ENCODE measurements at regions not wholly inside any gene's neighbourhood (a gene's known extent, or its start where the extent isn't known, plus 50 kb on each side); places are given as distances from the start of the nearest gene placed in this dataset.

- Histone ChIP-seq H3K27ac (ENCODE audit: low read depth, low read length) (no peak overlapping the region), H3K9me3 (ENCODE audit: control insufficient read depth in 1 of 2, low read length in 2 of 2) (no peaks in the 10 kb centered on the region), H3K4me1 (ENCODE audit: insufficient read depth, low read length) (peaks cover 28% of the 10 kb centered on the region), H3K27me3 (ENCODE audit: insufficient read depth, low read length) (no peaks in the 10 kb centered on the region), H3K4me3 (ENCODE audit: low read length in 2 of 2) (no peak overlapping the region), H3K36me3 (ENCODE audit: insufficient read depth, low read length) (no peaks in the 10 kb centered on the region)
- Mint-ChIP-seq H3K36me3 (no peaks in the 10 kb centered on the region), H3K4me1 (peaks cover 21 to 47% (median 30%) of the 10 kb centered on the region in 4 donors), H3K9me3 (no peaks in the 10 kb centered on the region), H3K27me3 (no peaks in the 10 kb centered on the region), H3K4me3 (no peak overlapping the region), H3K27ac (no peak overlapping the region)
- ChIA-PET CTCF (ENCODE audit: partially characterized antibody) (no interaction called here), POLR2A (ENCODE audit: partially characterized antibody) (no interaction called here)
- no peak for DNase-seq
- intact Hi-C loops (cut with micrococcal nuclease): no loop called here
Observed at GRCh38 chr6:33918175-33918695, 114.4 kb upstream of the MLN start.

DNA sequence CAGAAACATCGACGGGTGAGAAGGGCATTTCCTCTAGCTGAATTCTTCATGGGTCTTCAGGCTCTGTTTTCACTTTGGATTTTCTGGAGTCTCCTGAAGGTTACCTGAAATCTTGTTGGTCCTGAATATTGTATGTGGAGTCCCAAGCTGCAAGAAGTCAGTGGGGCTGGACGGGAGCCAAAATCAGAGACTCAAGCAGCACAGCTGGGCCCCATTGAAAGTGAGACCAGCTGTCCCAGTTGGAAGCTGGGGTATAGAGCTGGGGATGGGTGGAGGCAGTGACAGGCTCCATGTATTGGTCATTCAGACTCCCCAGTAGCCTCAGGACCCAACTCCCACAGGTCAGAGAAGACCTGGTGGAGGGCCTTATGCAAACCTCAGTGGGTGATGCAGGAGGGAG lies 111.3 kb upstream of the MLN start:
- Mint-ChIP-seq H3K4me3 (peak overlapping the region; percentile 53 to 86 (median 77)), H3K4me1 (peaks cover 33 to 52% (median 46%) of the 10 kb centered on the region in 4 donors), H3K27me3 (peaks cover 0 to 1% of the 10 kb centered on the region in 2 donors), H3K27ac (peak overlapping the region; percentile 57 to 97 (median 77)), H3K9me3 (peaks cover 0 to 1% (median 0%) of the 10 kb centered on the region in 8 donors), H3K36me3 (no peaks in the 10 kb centered on the region)
- H3K27me3 ChIP-seq (ENCODE audit: insufficient read depth, low read length): no peaks in the 10 kb centered on the region
- POLR2A ChIA-PET (ENCODE audit: partially characterized antibody): interaction anchor here (1.1 to 3.2 kb wide), 7 partner anchors 10 to 126 kb away, joined by 3 to 42 read pairs (median 5); partner anchors contain the start of gene LEMD2
- CTCF ChIA-PET (ENCODE audit: partially characterized antibody): interaction anchor here (0.5 to 3.5 kb wide), 10 partner anchors 10 to 303 kb away, joined by 3 to 15 read pairs (median 5); no protein-coding TSS in a partner anchor
- H3K9me3 ChIP-seq (ENCODE audit: control insufficient read depth in 1 of 2, low read length in 2 of 2): no peaks in the 10 kb centered on the region
- intact Hi-C loops (cut with micrococcal nuclease): loop anchor here (2.0 kb wide), 1 partner anchor 58 kb away; no protein-coding TSS in a partner anchor
- H3K4me3 ChIP-seq (ENCODE audit: low read length in 2 of 2): peak overlapping the region in 1 of 2 donors; percentile 25
- peaks cover 39% of the 10 kb centered on the region for H3K4me1 ChIP-seq (ENCODE audit: insufficient read depth, low read length)
- no peaks in the 10 kb centered on the region for H3K36me3 ChIP-seq (ENCODE audit: insufficient read depth, low read length)
- peak in 1 of 5 donors; percentile 12 for DNase-seq
- no peak overlapping the region for H3K27ac ChIP-seq (ENCODE audit: low read depth, low read length)

- no peaks in the 10 kb centered on the region for H3K36me3 ChIP-seq (ENCODE audit: insufficient read depth, low read length)
- ChIA-PET CTCF (ENCODE audit: partially characterized antibody) (interaction anchor here (1.1 to 3.5 kb wide), 10 partner anchors 10 to 147 kb away, joined by 3 to 15 read pairs (median 5); no protein-coding TSS in a partner anchor), POLR2A (ENCODE audit: partially characterized antibody) (interaction anchor here (1.1 to 3.2 kb wide), 7 partner anchors 10 to 126 kb away, joined by 3 to 42 read pairs (median 5); partner anchors contain the start of gene LEMD2)
- no peaks in the 10 kb centered on the region for H3K9me3 ChIP-seq (ENCODE audit: control insufficient read depth in 1 of 2, low read length in 2 of 2)
- Mint-ChIP-seq H3K36me3 (no peaks in the 10 kb centered on the region), H3K27me3 (peaks cover 0 to 1% of the 10 kb centered on the region in 2 donors), H3K4me1 (peaks cover 34 to 56% (median 50%) of the 10 kb centered on the region in 4 donors), H3K9me3 (peaks cover 0 to 1% (median 0%) of the 10 kb centered on the region in 8 donors), H3K27ac (peak overlapping the region; percentile 74 to 97 (median 82)), H3K4me3 (peak overlapping the region; percentile 53 to 86 (median 77))
- peak; percentile 43 to 63 (median 52) for DNase-seq
- H3K27me3 ChIP-seq (ENCODE audit: insufficient read depth, low read length): no peaks in the 10 kb centered on the region
- H3K27ac ChIP-seq (ENCODE audit: low read depth, low read length): peak overlapping the region; percentile 35
- intact Hi-C loops (cut with micrococcal nuclease): loop anchor here (1.0 to 2.0 kb wide), 2 partner anchors 10 to 58 kb away; no protein-coding TSS in a partner anchor
- H3K4me1 ChIP-seq (ENCODE audit: insufficient read depth, low read length): peaks cover 39% of the 10 kb centered on the region
- peak overlapping the region in 1 of 2 donors; percentile 25 for H3K4me3 ChIP-seq (ENCODE audit: low read length in 2 of 2)
Observed at GRCh38 chr6:33914645-33915044, 110.8 kb upstream of the MLN start.

- CTCF ChIA-PET (ENCODE audit: partially characterized antibody): no interaction called here
- peaks cover 0 to 1% (median 0%) of the 10 kb centered on the region in 8 donors for H3K9me3 Mint-ChIP-seq
- peak overlapping the region in 4 of 7 donors; percentile 34 to 87 (median 62) for H3K27ac Mint-ChIP-seq
- Histone ChIP-seq H3K9me3 (ENCODE audit: control insufficient read depth in 1 of 2, low read length in 2 of 2) (no peaks in the 10 kb centered on the region), H3K27ac (ENCODE audit: low read depth, low read length) (no peak overlapping the region), H3K4me3 (ENCODE audit: low read length in 2 of 2) (no peak overlapping the region), H3K27me3 (ENCODE audit: insufficient read depth, low read length) (no peaks in the 10 kb centered on the region), H3K4me1 (ENCODE audit: insufficient read depth, low read length) (peaks cover 57% of the 10 kb centered on the region), H3K36me3 (ENCODE audit: insufficient read depth, low read length) (no peaks in the 10 kb centered on the region)
- peaks cover 41 to 77% (median 63%) of the 10 kb centered on the region in 4 donors for H3K4me1 Mint-ChIP-seq
- intact Hi-C loops (cut with micrococcal nuclease): no loop called here
- POLR2A ChIA-PET (ENCODE audit: partially characterized antibody): no interaction called here
- peaks cover 0 to 1% of the 10 kb centered on the region in 2 donors for H3K27me3 Mint-ChIP-seq
- DNase-seq: no peak
- H3K36me3 Mint-ChIP-seq: no peaks in the 10 kb centered on the region
- H3K4me3 Mint-ChIP-seq: peak overlapping the region in 1 of 8 donors; percentile 30
Observed at GRCh38 chr6:33912195-33912594, 108.4 kb upstream of the MLN start.

DNA sequence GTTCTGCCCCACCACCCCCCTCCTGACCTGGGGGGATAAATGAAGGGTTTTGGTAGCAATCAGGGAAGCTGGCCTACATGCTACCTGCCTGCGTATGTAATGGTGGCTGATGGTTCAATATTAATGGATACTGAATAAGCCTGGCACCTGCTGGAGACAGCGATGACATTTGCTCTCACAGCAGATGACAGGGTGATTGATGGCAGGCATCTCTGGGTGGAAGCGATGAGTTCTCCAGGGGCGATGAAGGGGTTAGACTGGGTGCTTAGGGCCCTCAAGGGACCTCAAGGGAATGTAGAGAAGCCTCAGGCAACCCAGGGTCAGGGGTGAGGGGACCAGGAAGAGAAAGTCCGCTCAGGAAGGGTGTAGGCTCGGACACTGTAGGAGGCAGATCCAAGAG lies 107.7 kb upstream of the MLN start:
- Mint-ChIP-seq H3K27ac (peak overlapping the region in 4 of 7 donors; percentile 62 to 73 (median 66)), H3K4me1 (peaks cover 48 to 84% (median 70%) of the 10 kb centered on the region in 4 donors), H3K36me3 (no peaks in the 10 kb centered on the region), H3K27me3 (peaks cover 0 to 1% of the 10 kb centered on the region in 2 donors), H3K4me3 (peak overlapping the region in 1 of 8 donors; percentile 32), H3K9me3 (peaks cover 0 to 4% (median 0%) of the 10 kb centered on the region in 8 donors)
- no peaks in the 10 kb centered on the region for H3K36me3 ChIP-seq (ENCODE audit: insufficient read depth, low read length)
- CTCF ChIA-PET (ENCODE audit: partially characterized antibody): no interaction called here
- no peak for DNase-seq
- peaks cover 64% of the 10 kb centered on the region for H3K4me1 ChIP-seq (ENCODE audit: insufficient read depth, low read length)
- no peak overlapping the region for H3K4me3 ChIP-seq (ENCODE audit: low read length in 2 of 2)
- POLR2A ChIA-PET (ENCODE audit: partially characterized antibody): no interaction called here
- no peak overlapping the region for H3K27ac ChIP-seq (ENCODE audit: low read depth, low read length)
- intact Hi-C loops (cut with micrococcal nuclease): no loop called here
- H3K27me3 ChIP-seq (ENCODE audit: insufficient read depth, low read length): no peaks in the 10 kb centered on the region
- no peaks in the 10 kb centered on the region for H3K9me3 ChIP-seq (ENCODE audit: control insufficient read depth in 1 of 2, low read length in 2 of 2)

DNA sequence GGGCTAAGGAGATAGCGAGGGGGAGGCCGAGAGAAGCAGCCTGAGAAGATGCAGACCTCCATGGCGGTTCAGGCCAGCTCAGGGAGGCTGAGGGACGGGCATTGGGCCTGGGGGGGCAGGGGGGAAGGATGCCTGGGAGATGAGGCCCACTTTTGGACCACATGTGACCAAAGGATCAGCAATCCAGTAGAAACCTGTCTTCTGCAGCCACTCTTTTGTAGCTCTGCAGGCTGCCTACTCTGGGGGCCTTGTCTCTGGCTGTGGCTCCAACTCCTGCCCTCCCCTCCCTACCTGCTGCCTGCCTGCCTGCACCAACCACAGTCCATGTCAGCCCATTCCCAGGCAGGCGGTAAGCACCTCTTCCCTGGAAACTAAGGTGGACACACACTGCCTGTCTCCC lies 106.8 kb upstream of the MLN start:
- H3K27ac Mint-ChIP-seq: peak overlapping the region in 5 of 7 donors; percentile 22 to 81 (median 55)
- no peak overlapping the region for H3K4me3 Mint-ChIP-seq
- H3K4me1 ChIP-seq (ENCODE audit: insufficient read depth, low read length): peaks cover 68% of the 10 kb centered on the region

GRCh38 chr6:33909737-33910136 lies 105.9 kb upstream of the MLN start:
- H3K9me3 ChIP-seq (ENCODE audit: control insufficient read depth in 1 of 2, low read length in 2 of 2): no peaks in the 10 kb centered on the region
- peaks cover 68% of the 10 kb centered on the region for H3K4me1 ChIP-seq (ENCODE audit: insufficient read depth, low read length)
- peaks cover 0 to 1% of the 10 kb centered on the region in 2 donors for H3K27me3 Mint-ChIP-seq
- intact Hi-C loops (cut with micrococcal nuclease): no loop called here
- peaks cover 0 to 4% (median 0%) of the 10 kb centered on the region in 8 donors for H3K9me3 Mint-ChIP-seq
- peak overlapping the region in 1 of 8 donors; percentile 43 for H3K4me3 Mint-ChIP-seq
- no peak for DNase-seq
- peaks cover 56 to 87% (median 74%) of the 10 kb centered on the region in 4 donors for H3K4me1 Mint-ChIP-seq
- POLR2A ChIA-PET (ENCODE audit: partially characterized antibody): no interaction called here
- H3K27ac ChIP-seq (ENCODE audit: low read depth, low read length): no peak overlapping the region
- CTCF ChIA-PET (ENCODE audit: partially characterized antibody): no interaction called here
- H3K36me3 Mint-ChIP-seq: no peaks in the 10 kb centered on the region
- no peak overlapping the region for H3K4me3 ChIP-seq (ENCODE audit: low read length in 2 of 2)
- no peaks in the 10 kb centered on the region for H3K27me3 ChIP-seq (ENCODE audit: insufficient read depth, low read length)
- no peaks in the 10 kb centered on the region for H3K36me3 ChIP-seq (ENCODE audit: insufficient read depth, low read length)
- peak overlapping the region in 3 of 7 donors; percentile 22 to 48 (median 32) for H3K27ac Mint-ChIP-seq

More for the DNA sequence above, 106.8 kb upstream of the MLN start:
- H3K9me3 ChIP-seq (ENCODE audit: control insufficient read depth in 1 of 2, low read length in 2 of 2): no peaks in the 10 kb centered on the region
- no peaks in the 10 kb centered on the region for H3K27me3 ChIP-seq (ENCODE audit: insufficient read depth, low read length)
- H3K27me3 Mint-ChIP-seq: peaks cover 0 to 1% of the 10 kb centered on the region in 2 donors
- H3K27ac ChIP-seq (ENCODE audit: low read depth, low read length): no peak overlapping the region
- intact Hi-C loops (cut with micrococcal nuclease): no loop called here
- peaks cover 0 to 4% (median 0%) of the 10 kb centered on the region in 8 donors for H3K9me3 Mint-ChIP-seq
- no peak overlapping the region for H3K4me3 ChIP-seq (ENCODE audit: low read length in 2 of 2)
- H3K4me1 Mint-ChIP-seq: peaks cover 55 to 87% (median 74%) of the 10 kb centered on the region in 4 donors
- H3K36me3 Mint-ChIP-seq: no peaks in the 10 kb centered on the region
- H3K36me3 ChIP-seq (ENCODE audit: insufficient read depth, low read length): no peaks in the 10 kb centered on the region
- DNase-seq: no peak
- CTCF ChIA-PET (ENCODE audit: partially characterized antibody): no interaction called here
- POLR2A ChIA-PET (ENCODE audit: partially characterized antibody): no interaction called here
